ENCODE measurements at regions not wholly inside any gene's neighbourhood (a gene's known extent, or its start where the extent isn't known, plus 50 kb on each side); places are given as distances from the start of the nearest gene placed in this dataset.

GRCh38 chr9:81231011-81231410, 458.3 kb downstream of the TLE1 start:
- 64% methylated on average over 1 of the region's 1 CpG for WGBS (ENCODE audit: low lambda C conversion rate, missing lambda C conversion rate)
- H3K36me3 ChIP-seq (replicated peaks; ENCODE audit: insufficient read depth, low read depth) = no peaks in the 10 kb centered on the region
- H3K27me3 ChIP-seq = no peaks in the 10 kb centered on the region
- H3K4me1 ChIP-seq (ENCODE audit: insufficient read depth) = no peaks in the 10 kb centered on the region
- H2AFZ ChIP-seq = no peak overlapping the region
- H3K27ac ChIP-seq = no peak overlapping the region
- no peaks in the 10 kb centered on the region for H3K79me2 ChIP-seq
- H4K20me1 ChIP-seq (ENCODE audit: insufficient read depth, poor library complexity, severe bottlenecking) = no peaks in the 10 kb centered on the region
- no peak for DNase-seq (ENCODE audit: low spot score)
- no peak overlapping the region for H3K4me3 ChIP-seq
- H3K9me2 ChIP-seq (replicated peaks; ENCODE audit: insufficient read depth) = no peaks in the 10 kb centered on the region
- no peak for TF ChIP-seq EZH2 (IDR thresholded peaks at IDR 0.05; ENCODE audit: borderline replicate concordance)
- TF ChIP-seq, protein P1, sequence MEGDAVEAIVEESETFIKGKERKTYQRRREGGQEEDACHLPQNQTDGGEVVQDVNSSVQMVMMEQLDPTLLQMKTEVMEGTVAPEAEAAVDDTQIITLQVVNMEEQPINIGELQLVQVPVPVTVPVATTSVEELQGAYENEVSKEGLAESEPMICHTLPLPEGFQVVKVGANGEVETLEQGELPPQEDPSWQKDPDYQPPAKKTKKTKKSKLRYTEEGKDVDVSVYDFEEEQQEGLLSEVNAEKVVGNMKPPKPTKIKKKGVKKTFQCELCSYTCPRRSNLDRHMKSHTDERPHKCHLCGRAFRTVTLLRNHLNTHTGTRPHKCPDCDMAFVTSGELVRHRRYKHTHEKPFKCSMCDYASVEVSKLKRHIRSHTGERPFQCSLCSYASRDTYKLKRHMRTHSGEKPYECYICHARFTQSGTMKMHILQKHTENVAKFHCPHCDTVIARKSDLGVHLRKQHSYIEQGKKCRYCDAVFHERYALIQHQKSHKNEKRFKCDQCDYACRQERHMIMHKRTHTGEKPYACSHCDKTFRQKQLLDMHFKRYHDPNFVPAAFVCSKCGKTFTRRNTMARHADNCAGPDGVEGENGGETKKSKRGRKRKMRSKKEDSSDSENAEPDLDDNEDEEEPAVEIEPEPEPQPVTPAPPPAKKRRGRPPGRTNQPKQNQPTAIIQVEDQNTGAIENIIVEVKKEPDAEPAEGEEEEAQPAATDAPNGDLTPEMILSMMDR (IDR thresholded peaks at IDR 0.05; ENCODE audit: poor library complexity) = no peak
- TF ChIP-seq EZH2phosphoT487 (IDR thresholded peaks at IDR 0.05; ENCODE audit: low read depth, severe bottlenecking, unreplicated experiment) = no peak
- H3K9me3 ChIP-seq (ENCODE audit: low read depth) = no peaks in the 10 kb centered on the region
- H3K4me2 ChIP-seq = no peak overlapping the region

- no peak overlapping the region for H3K27ac ChIP-seq
- no peaks in the 10 kb centered on the region for H3K79me2 ChIP-seq
- H4K20me1 ChIP-seq (ENCODE audit: insufficient read depth, poor library complexity, severe bottlenecking) = no peaks in the 10 kb centered on the region
- no peak overlapping the region for H3K4me3 ChIP-seq
- no peak overlapping the region for H2AFZ ChIP-seq
- H3K4me2 ChIP-seq = no peak overlapping the region
- H3K9me3 ChIP-seq (ENCODE audit: low read depth) = no peaks in the 10 kb centered on the region
- H3K36me3 ChIP-seq (replicated peaks; ENCODE audit: insufficient read depth, low read depth) = no peaks in the 10 kb centered on the region
- H3K4me1 ChIP-seq (ENCODE audit: insufficient read depth) = no peaks in the 10 kb centered on the region
- no peaks in the 10 kb centered on the region for H3K27me3 ChIP-seq
- no peak for DNase-seq (ENCODE audit: low spot score)
- TF ChIP-seq, protein P1 (IDR thresholded peaks at IDR 0.05; ENCODE audit: poor library complexity) = no peak
- TF ChIP-seq EZH2phosphoT487 (IDR thresholded peaks at IDR 0.05; ENCODE audit: low read depth, severe bottlenecking, unreplicated experiment) = no peak
- TF ChIP-seq EZH2 (IDR thresholded peaks at IDR 0.05; ENCODE audit: borderline replicate concordance) = no peak
- no peaks in the 10 kb centered on the region for H3K9me2 ChIP-seq (replicated peaks; ENCODE audit: insufficient read depth)
- WGBS (ENCODE audit: low lambda C conversion rate, missing lambda C conversion rate) = 87% methylated on average over 6 of the region's 6 CpGs
Observed at GRCh38 chr9:81227507-81228245, 461.7 kb downstream of the TLE1 start.

- H3K4me3 ChIP-seq = no peak overlapping the region
- H3K36me3 ChIP-seq (replicated peaks; ENCODE audit: insufficient read depth, low read depth) = no peaks in the 10 kb centered on the region
- no peak overlapping the region for H3K27ac ChIP-seq
- WGBS (ENCODE audit: low lambda C conversion rate, missing lambda C conversion rate) = 56% methylated on average over 1 of the region's 1 CpG
- no peaks in the 10 kb centered on the region for H4K20me1 ChIP-seq (ENCODE audit: insufficient read depth, poor library complexity, severe bottlenecking)
- no peaks in the 10 kb centered on the region for H3K9me2 ChIP-seq (replicated peaks; ENCODE audit: insufficient read depth)
- no peak for DNase-seq (ENCODE audit: low spot score)
- no peaks in the 10 kb centered on the region for H3K4me1 ChIP-seq (ENCODE audit: insufficient read depth)
- no peak for TF ChIP-seq EZH2 (IDR thresholded peaks at IDR 0.05; ENCODE audit: borderline replicate concordance)
- no peak for TF ChIP-seq EZH2phosphoT487 (IDR thresholded peaks at IDR 0.05; ENCODE audit: low read depth, severe bottlenecking, unreplicated experiment)
- TF ChIP-seq, protein P1 (IDR thresholded peaks at IDR 0.05; ENCODE audit: poor library complexity) = no peak
- H3K27me3 ChIP-seq = no peaks in the 10 kb centered on the region
- no peak overlapping the region for H2AFZ ChIP-seq
- no peaks in the 10 kb centered on the region for H3K79me2 ChIP-seq
- no peak overlapping the region for H3K4me2 ChIP-seq
- H3K9me3 ChIP-seq (ENCODE audit: low read depth) = no peaks in the 10 kb centered on the region
Observed at GRCh38 chr9:81225596-81225995, 463.8 kb downstream of the TLE1 start.

All from hepatocyte (in vitro differentiated cells).